ENCODE measurements at regions not wholly inside any gene's neighbourhood (a gene's known extent, or its start where the extent isn't known, plus 50 kb on each side); places are given as distances from the start of the nearest gene placed in this dataset.
"Not testable (repeated sequence)": the region's sequence is repeated elsewhere in the genome, so short reads cannot be mapped to it uniquely, and the experiment has no call there.

GRCh38 chr13:74732736-74733385 lies 598.7 kb upstream of the KLF12 start:
- ATAC-seq (ENCODE audit: low read depth), result no peak
- H3K4me3 Mint-ChIP-seq, result no peak overlapping the region
- no peaks in the 10 kb centered on the region for H3K36me3 Mint-ChIP-seq
- no peak for DNase-seq
- no peak overlapping the region for H3K27ac Mint-ChIP-seq
- H3K27me3 Mint-ChIP-seq, result no peaks in the 10 kb centered on the region
- H3K4me1 Mint-ChIP-seq, result no peaks in the 10 kb centered on the region
- peaks cover 2% of the 10 kb centered on the region for H3K9me3 Mint-ChIP-seq
- POLR2A ChIA-PET, result no interaction called here

- H3K4me3 Mint-ChIP-seq, result no peak overlapping the region
- no peak overlapping the region for H3K27ac Mint-ChIP-seq
- no peaks in the 10 kb centered on the region for H3K36me3 Mint-ChIP-seq
- no peaks in the 10 kb centered on the region for H3K4me1 Mint-ChIP-seq
- DNase-seq (no peak), ATAC-seq (ENCODE audit: low read depth) (no peak)
- H3K9me3 Mint-ChIP-seq, result peaks cover 2% of the 10 kb centered on the region
- POLR2A ChIA-PET, result no interaction called here
- H3K27me3 Mint-ChIP-seq, result no peaks in the 10 kb centered on the region
These were observed 597.5 kb upstream of the KLF12 start for GRCh38 chr13:74731731-74732130.

- H3K4me1 Mint-ChIP-seq, result no peaks in the 10 kb centered on the region
- H3K9me3 Mint-ChIP-seq, result peaks cover 2% of the 10 kb centered on the region
- POLR2A ChIA-PET, result no interaction called here
- H3K27ac Mint-ChIP-seq, result no peak overlapping the region
- DNase-seq, result no peak
- H3K4me3 Mint-ChIP-seq, result no peak overlapping the region
- no peak for ATAC-seq (ENCODE audit: low read depth)
- H3K27me3 Mint-ChIP-seq, result no peaks in the 10 kb centered on the region
- no peaks in the 10 kb centered on the region for H3K36me3 Mint-ChIP-seq
These were observed 596.5 kb upstream of the KLF12 start for GRCh38 chr13:74730556-74731331.

GRCh38 chr13:74726206-74726605 lies 592.0 kb upstream of the KLF12 start:
- DNase-seq, result no peak
- H3K4me3 Mint-ChIP-seq, result no peak overlapping the region
- no peak for ATAC-seq (ENCODE audit: low read depth)
- no peaks in the 10 kb centered on the region for H3K4me1 Mint-ChIP-seq
- no peak overlapping the region for H3K27ac Mint-ChIP-seq
- H3K9me3 Mint-ChIP-seq, result peaks cover 2% of the 10 kb centered on the region
- no peaks in the 10 kb centered on the region for H3K27me3 Mint-ChIP-seq
- POLR2A ChIA-PET, result no interaction called here
- no peaks in the 10 kb centered on the region for H3K36me3 Mint-ChIP-seq

- H3K9me3 Mint-ChIP-seq; POLR2A ChIA-PET; ATAC-seq (ENCODE audit: low read depth); H3K27me3 Mint-ChIP-seq; H3K4me1 Mint-ChIP-seq; H3K27ac Mint-ChIP-seq; H3K4me3 Mint-ChIP-seq; H3K36me3 Mint-ChIP-seq; DNase-seq: not testable (repeated sequence)
These were observed 584.1 kb upstream of the KLF12 start for GRCh38 chr13:74718232-74718842.

GRCh38 chr13:74715718-74716117 lies 581.5 kb upstream of the KLF12 start:
- no peak overlapping the region for H3K4me3 Mint-ChIP-seq
- H3K27me3 Mint-ChIP-seq, result no peaks in the 10 kb centered on the region
- no peaks in the 10 kb centered on the region for H3K36me3 Mint-ChIP-seq
- POLR2A ChIA-PET, result no interaction called here
- no peak for ATAC-seq (ENCODE audit: low read depth)
- no peak for DNase-seq
- peaks cover 3% of the 10 kb centered on the region for H3K9me3 Mint-ChIP-seq
- no peaks in the 10 kb centered on the region for H3K4me1 Mint-ChIP-seq
- H3K27ac Mint-ChIP-seq, result no peak overlapping the region

- no peak overlapping the region for H3K4me3 Mint-ChIP-seq
- H3K9me3 Mint-ChIP-seq, result peaks cover 2% of the 10 kb centered on the region
- no peaks in the 10 kb centered on the region for H3K27me3 Mint-ChIP-seq
- POLR2A ChIA-PET, result no interaction called here
- no peaks in the 10 kb centered on the region for H3K4me1 Mint-ChIP-seq
- DNase-seq, result no peak
- no peak overlapping the region for H3K27ac Mint-ChIP-seq
- ATAC-seq (ENCODE audit: low read depth), result no peak
- no peaks in the 10 kb centered on the region for H3K36me3 Mint-ChIP-seq
These were observed 575.8 kb upstream of the KLF12 start for GRCh38 chr13:74710006-74710405.

- no peak for ATAC-seq (ENCODE audit: low read depth)
- DNase-seq, result no peak
- H3K4me3 Mint-ChIP-seq, result no peak overlapping the region
- no peaks in the 10 kb centered on the region for H3K4me1 Mint-ChIP-seq
- H3K27ac Mint-ChIP-seq, result no peak overlapping the region
- POLR2A ChIA-PET, result no interaction called here
- H3K27me3 Mint-ChIP-seq, result no peaks in the 10 kb centered on the region
- H3K36me3 Mint-ChIP-seq, result no peaks in the 10 kb centered on the region
- H3K9me3 Mint-ChIP-seq, result peaks cover 2% of the 10 kb centered on the region
These were observed 575.0 kb upstream of the KLF12 start for GRCh38 chr13:74709226-74709625.

- Mint-ChIP-seq H3K27me3 (no peaks in the 10 kb centered on the region), H3K4me1 (no peaks in the 10 kb centered on the region), H3K9me3 (peaks cover 2% of the 10 kb centered on the region), H3K36me3 (no peaks in the 10 kb centered on the region), H3K4me3 (no peak overlapping the region), H3K27ac (no peak overlapping the region)
- POLR2A ChIA-PET, result no interaction called here
- no peak for ATAC-seq (ENCODE audit: low read depth)
- no peak for DNase-seq
These were observed 574.4 kb upstream of the KLF12 start for GRCh38 chr13:74708629-74709028.

- ATAC-seq (ENCODE audit: low read depth) (no peak), DNase-seq (no peak)
- H3K27ac Mint-ChIP-seq, result no peak overlapping the region
- POLR2A ChIA-PET, result no interaction called here
- no peaks in the 10 kb centered on the region for H3K4me1 Mint-ChIP-seq
- H3K4me3 Mint-ChIP-seq, result no peak overlapping the region
- no peaks in the 10 kb centered on the region for H3K36me3 Mint-ChIP-seq
- peaks cover 2% of the 10 kb centered on the region for H3K9me3 Mint-ChIP-seq
- no peaks in the 10 kb centered on the region for H3K27me3 Mint-ChIP-seq
These were observed 573.1 kb upstream of the KLF12 start for GRCh38 chr13:74707291-74707690.

- peaks cover 2% of the 10 kb centered on the region for H3K9me3 Mint-ChIP-seq
- ATAC-seq (ENCODE audit: low read depth) (no peak), DNase-seq (no peak)
- no peak overlapping the region for H3K27ac Mint-ChIP-seq
- POLR2A ChIA-PET, result no interaction called here
- H3K36me3 Mint-ChIP-seq, result no peaks in the 10 kb centered on the region
- no peaks in the 10 kb centered on the region for H3K27me3 Mint-ChIP-seq
- H3K4me3 Mint-ChIP-seq, result no peak overlapping the region
- no peaks in the 10 kb centered on the region for H3K4me1 Mint-ChIP-seq
These were observed 572.6 kb upstream of the KLF12 start for GRCh38 chr13:74706801-74707200.

GRCh38 chr13:74705438-74705837 lies 571.2 kb upstream of the KLF12 start:
- POLR2A ChIA-PET, result no interaction called here
- Mint-ChIP-seq H3K27ac (no peak overlapping the region), H3K27me3 (no peaks in the 10 kb centered on the region), H3K36me3 (no peaks in the 10 kb centered on the region), H3K9me3 (peaks cover 2% of the 10 kb centered on the region), H3K4me3 (no peak overlapping the region), H3K4me1 (no peaks in the 10 kb centered on the region)
- no peak for ATAC-seq (ENCODE audit: low read depth)
- DNase-seq, result no peak

- H3K4me1 Mint-ChIP-seq, result no peaks in the 10 kb centered on the region
- no peak overlapping the region for H3K27ac Mint-ChIP-seq
- H3K4me3 Mint-ChIP-seq, result no peak overlapping the region
- POLR2A ChIA-PET, result no interaction called here
- DNase-seq (no peak), ATAC-seq (ENCODE audit: low read depth) (no peak)
- no peaks in the 10 kb centered on the region for H3K36me3 Mint-ChIP-seq
- peaks cover 2% of the 10 kb centered on the region for H3K9me3 Mint-ChIP-seq
- no peaks in the 10 kb centered on the region for H3K27me3 Mint-ChIP-seq
These were observed 569.7 kb upstream of the KLF12 start for GRCh38 chr13:74703855-74704387.

All from activated naive CD8-positive, alpha-beta T cell treated with anti-CD3 and anti-CD28 coated beads, Interleukin-2, amount 10 ng/mL, durations not matched to agents 7 days and 5 days (primary cell).